CD4-positive, alpha-beta T cell treated with Interferon alpha-2 for 1 hour (primary cell): ENCODE measurements at regions not wholly inside any gene's neighbourhood (a gene's known extent, or its start where the extent isn't known, plus 50 kb on each side); places are given as distances from the start of the nearest gene placed in this dataset.

Experiments used
- DNase-seq, 2 donors: peaks; one replicate each; pipeline ENCODE4 v3.0.0-alpha.2; 2020 to 2022

DNA sequence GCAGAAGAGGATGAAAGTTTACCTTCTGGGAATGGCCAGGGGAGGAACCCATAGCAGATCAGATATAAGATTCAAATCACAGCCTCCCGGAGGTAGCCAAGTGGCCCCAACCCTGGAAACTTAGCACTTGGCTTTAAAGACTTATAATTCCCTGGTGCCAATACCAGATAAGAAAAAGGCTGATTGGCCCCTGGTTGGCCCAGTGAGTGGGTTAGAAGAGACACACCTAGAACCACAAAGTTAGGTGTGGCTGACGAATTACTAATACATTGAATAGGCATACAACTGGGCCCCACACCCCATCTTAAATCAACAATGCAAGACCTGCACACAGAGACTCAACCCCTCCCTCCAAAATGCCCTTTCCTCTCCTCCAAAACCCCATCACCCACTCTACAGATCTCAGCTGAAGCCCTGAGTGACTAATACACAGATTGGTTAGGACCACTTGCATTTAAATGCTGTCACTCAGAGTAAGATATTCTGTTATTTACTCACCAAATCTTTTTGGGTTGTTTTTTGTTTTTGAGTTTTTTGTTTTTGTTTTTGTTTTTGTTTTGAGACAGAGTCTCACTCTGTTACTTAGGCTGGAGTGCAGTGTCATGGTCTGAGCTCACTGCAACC lies 315.4 kb upstream of the JARID2 start:
- no peak for DNase-seq

DNA sequence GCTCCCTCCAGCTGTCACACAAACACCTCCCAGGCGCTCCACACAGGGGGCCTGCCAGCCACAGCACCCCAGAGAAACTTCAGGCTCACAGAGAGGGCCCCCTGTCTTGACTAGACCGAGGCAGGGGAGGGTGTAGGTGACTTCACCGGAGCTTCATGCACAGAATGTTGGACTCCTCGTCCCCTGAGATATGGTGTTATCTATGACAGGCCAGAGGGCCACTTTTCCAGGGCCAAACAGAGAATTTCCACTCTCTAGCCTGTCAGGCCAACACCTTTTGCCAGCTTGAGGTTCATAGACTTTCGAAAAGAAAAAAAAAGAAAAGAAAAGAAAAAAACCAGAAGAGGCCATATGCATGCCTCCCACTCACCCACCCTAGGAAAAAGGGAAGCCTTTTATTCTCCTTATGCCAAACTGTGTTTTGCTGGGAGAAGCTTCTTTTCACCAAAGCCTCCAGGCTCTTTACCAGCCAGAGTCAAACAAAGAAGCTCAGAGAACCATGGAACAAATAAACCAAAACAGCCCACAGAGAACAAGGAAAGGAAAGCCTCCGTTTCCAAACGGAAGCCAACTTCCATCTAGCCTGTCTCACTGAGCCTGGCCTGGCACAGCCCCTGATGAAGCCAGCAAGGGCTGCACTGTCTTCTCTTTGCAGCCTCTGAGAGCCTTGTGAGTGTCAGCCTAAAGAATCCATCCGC lies 313.2 kb upstream of the JARID2 start:
- DNase-seq: no peak

DNA sequence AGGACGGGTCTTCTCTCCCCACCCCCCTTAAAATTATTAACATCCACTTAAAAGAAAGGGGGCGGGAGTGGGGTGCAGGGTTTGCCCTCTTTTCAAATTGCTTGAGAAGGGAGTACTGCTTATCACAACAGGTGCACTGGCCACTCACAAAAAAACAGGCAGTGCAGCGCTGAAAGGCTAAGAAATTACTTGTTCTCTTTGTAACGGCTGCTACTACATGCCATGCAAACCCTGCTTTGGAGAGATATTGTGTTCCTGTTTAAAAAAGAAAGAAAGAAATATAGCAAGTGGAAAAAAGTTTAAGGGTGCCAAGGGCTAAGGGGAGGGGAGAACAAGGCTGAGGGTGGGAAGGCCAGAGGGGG lies 312.7 kb upstream of the JARID2 start:
- DNase-seq: no peak

DNA sequence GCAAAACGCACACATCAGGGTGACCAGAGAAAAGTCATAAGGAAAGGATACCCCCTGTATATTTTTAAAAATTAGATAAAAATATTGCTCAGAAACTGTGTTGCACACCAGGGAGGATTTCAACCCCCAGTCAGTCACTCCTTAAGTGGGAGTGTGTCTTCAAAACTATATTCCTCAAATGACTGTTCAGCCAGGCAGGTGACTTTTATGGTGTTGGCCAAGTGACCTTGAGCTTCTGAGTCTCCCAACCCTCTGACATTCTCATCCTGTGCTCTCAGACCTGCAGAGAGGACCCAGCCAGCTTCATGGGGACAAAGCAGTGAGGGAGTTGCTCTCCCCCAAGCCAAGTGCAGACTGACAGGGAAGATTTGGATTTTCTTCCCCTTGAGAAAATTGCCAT lies 311.9 kb upstream of the JARID2 start:
- no peak for DNase-seq

DNA sequence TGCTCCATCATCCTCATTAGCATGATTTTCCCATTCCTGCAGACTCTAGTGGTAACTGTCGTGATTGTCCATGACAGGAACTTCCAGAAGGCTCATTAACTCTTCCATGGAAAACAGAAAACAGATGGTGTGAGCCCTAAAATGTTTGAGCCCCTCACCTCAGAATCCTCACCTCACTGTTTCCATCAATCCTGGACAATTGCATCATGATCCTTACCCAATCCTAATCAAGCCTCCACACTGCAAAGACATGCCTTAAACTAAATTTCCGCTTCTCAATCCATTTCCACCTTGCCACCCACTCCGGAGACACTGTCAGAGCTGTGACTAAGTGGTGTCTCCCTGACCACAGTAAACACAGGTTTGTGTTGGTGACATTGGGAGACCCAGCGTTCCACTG lies 311.0 kb upstream of the JARID2 start:
- DNase-seq: no peak

DNA sequence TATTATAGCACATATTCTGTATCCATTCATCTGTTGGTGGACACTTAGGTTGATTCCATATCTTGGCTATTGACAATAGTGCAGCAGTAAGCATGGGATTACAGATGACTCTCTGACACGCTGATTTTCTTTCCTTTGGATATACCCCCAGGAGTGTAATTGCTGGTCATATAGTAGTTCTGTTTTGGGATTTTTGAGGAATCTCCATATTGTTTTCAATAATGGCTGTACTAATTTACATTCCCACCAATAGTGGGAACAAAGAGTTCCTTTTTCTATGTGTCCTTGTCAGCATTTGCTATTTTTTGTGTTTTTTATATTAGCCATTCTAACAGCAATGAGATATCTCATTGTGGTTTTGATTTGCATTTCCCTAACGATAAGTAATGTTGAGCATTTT lies 309.0 kb upstream of the JARID2 start:
- no peak for DNase-seq

DNA sequence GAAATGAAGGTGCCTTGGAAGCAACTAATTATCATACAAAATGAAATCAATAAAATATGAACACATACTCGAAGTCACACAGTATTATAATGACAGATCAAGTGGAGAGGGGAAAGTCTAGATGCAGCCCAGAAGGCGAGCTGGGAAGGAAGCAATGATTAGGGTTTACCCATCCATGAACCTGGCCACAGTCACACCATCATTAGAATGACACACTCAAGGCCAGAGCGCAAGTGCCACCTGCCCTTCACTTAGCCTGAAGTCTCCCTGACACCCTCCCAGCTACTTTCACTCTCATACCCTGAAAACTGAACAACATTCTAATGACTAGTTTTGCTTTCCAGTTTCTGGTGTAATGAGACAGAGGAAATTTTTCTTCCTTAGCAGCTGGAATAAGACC lies 302.8 kb upstream of the JARID2 start:
- no peak for DNase-seq

DNA sequence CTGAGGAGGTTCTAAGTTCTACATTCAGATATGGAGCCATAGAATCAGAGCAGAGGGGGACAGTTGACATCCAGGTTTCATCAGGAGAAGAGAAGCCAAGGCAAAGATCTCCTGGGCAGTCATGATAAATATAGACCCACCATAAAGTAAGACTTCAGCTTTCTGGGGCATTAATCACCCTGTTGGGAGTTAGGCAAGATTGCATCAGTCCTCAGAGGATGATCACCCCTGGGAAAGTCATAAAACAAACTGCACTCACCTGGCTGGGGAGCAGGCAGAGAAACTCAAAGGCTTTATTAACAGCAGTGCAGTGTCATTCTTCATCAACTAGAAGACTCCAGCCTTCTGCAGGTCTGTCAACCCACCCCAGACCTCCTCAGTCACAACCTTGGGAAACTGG lies 301.3 kb upstream of the JARID2 start:
- no peak for DNase-seq

DNA sequence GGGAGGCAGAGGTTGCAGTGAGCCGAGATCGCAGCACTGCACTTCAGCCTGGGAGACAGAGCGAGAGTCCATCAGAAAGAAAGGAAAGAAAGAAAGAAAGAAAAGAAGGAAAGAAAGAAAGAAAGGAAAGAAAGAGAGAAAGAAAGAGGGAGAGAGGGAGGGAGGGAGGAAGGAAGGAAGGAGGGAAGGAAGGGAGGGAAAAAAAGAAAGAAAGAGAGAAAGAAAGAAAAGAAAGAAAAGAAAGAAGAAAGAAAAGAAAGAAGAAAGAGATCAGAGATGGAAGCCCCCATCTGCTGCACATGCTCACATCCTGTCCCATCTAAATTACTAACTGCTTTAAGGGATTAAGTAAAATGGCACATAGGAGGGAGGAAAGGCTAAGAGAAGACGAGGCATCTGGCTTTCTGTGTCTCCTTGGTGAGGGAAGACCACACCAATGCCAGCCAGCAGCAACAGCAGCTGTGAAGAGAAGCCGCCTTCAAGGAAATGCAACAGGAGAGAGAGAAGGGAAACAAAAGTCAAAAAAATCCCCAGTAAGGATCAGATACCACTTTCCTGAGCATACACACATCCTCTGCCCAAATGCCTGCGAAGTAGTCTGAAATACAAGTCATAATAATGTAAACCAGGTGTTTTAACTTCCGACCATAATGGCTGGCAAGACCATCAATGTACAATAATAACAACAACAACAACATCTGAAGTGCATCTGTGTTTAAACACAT lies 300.2 kb upstream of the JARID2 start:
- no peak for DNase-seq

DNA sequence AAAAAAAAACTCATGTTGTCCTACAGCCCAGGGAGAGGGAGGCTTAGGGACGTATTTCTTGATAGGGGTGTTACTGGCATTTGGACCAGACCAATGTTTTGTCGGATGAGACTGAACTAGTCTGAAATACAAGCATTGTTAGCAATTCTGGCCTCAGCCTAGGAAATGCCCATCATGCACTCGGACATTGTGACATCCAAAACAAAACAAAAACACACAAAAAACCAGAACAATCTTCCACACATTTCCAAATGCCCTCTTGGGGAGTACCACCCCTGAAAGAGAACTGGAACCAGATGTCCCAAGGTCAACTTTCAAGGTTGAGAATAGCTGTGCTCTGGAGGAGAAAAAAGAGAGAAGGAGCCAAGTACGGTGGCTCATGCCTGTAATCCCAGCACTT lies 299.1 kb upstream of the JARID2 start:
- DNase-seq: no peak

DNA sequence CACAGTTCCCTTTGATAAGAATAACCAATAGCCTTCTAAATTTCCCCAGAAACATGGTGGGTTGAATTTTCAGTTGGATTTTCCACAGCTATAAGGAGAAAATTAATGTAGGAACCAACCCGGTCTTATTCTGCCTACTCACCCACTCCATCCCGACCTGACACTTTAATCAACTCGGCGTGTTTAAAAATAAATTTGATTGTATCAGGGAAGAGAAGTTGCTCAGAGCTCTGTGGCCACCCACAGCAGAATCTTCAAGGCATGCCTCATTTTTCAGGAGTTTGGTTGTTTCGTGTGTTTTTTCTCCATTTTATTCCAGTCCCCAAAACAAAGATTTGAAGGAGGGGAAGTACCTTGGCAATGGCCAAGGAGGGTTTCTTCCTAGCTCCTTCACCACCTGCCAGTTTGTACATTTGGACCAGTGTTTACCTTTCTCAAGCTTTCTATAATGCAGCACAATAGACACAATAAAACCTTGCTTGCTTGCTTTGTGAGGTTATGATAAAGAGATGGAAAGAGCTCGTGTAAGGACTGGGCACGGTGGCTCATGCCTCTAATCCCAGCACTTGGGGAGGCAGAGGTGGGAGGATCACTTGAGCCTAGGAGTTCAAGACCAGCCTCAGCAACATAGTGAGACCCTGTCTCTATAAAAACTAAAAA lies 297.2 kb upstream of the JARID2 start:
- no peak for DNase-seq

DNA sequence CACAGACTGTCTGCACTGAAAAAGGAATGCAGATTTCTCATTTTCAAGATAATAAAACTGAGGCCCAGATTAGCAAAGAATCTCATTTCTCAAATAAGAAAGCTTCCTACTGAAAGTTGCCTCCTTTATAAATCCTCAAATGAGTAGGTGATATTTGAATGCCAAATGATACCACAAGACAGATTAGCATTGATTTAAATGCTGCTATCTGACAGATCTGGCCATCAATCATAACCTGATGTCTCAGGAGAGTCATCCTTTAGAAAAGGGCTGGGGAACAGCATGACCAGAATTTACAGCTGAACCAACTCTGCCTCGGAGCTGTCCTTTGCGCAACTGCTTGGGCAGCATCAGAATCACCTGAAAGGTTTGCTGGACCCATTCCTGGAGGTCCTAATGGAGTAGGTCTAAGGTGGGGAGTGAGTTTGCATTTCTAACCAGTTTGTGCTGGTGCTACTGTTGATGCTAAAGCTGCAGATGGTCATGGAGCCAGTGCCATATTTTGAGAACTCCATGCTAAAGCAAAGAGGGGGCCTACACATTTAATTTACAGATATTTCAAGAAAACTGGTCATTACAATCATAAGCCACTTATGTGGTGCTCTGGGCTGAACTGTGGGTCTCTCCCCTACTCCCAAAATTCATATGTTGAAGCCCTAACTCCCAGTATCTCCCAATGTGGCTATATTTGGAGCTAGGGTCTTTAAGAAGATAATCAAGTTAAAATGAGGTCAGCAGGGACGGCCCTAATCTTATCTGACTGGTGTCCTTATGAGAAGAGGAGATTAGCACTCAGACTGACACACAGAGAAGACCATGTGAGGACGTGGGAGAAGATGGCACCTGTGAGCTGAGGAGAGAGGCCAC lies 295.5 kb upstream of the JARID2 start:
- DNase-seq: no peak

DNA sequence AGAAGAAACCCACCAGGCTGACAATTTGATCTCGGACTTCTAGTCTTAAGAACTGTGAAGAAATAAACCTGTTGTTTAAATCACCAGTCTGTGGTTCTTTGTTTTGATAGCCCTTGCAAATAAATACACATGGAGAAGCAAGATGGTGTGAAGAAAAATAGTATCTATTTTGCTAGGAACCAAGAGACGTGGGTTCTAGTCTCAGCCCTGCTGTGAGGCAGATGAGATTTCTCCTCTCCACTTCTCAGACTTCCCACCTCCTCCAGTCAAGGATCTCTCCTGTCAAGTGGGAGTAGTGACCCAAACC lies 294.9 kb upstream of the JARID2 start:
- DNase-seq: no peak

DNA sequence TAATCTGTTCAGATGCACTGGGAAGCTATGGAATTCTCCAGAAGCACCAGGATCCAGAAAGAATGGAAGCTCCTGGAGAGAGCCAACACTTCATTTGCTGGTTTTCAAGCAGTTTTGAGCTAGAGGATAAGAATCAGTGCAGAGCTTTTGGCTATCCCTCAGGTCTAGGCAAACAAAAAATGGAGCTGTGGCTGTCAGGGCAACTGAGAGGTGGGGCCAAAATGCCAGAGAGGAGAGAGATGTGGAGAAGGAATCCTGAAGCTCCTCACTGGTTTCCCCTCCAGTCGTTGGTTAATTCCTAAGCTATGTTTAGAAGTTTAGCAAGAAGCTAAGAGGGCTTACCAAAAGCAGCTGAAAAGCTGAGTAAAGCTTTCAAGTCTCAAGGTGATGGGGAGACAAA lies 294.2 kb upstream of the JARID2 start:
- DNase-seq: no peak

DNA sequence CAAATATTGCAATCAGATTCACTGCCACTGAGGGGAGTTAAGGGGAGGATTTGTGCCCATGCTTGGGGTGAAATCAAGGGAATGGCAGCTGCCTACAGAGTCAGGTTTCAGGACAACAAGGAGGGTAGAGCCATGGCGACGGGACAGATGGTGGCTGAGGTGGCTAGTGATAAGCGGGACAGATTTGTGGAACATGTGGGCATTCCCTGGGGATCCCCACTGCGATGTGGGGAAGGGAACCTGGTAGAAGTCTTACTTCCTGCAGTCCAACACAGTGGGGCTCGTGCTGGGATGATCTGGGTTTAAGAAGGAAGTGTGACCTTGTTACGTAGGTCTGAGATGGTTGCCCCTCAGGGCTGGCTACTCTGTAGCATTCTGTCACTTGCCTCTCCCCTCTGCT lies 292.0 kb upstream of the JARID2 start:
- no peak for DNase-seq

DNA sequence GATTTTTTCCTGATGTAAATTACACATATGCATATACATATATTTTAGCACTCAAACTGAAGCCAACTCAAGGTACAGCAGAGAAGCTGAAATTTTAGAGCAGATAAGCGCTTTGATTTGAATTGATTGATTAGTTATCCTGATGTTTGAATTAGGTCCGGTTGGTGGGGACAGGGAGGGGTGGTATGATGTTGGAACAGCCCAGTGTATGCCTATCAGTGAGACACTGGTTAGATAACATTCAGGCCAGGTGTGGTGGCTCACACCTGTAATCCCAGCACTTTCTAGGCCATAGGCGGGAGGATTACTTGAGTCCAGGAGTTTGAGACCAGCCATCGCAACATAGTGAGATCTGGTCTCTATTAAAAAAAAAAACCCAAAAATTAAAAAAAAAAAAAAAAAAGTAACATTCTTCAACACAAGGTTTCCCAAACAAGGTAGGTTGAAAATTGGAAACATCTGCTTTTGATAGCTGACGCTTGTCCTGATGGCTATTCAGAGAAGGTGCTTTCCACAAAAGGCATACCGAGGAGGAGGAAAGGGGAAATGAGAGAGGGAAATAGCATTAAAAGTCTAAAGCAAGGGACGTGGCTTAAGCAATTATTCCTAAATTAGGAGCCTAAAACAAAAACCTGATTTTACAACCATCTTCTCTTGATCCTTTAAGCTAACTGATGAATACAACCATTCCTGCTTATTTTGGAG lies 288.4 kb upstream of the JARID2 start:
- peak in 1 of 2 donors; percentile 2 for DNase-seq

DNA sequence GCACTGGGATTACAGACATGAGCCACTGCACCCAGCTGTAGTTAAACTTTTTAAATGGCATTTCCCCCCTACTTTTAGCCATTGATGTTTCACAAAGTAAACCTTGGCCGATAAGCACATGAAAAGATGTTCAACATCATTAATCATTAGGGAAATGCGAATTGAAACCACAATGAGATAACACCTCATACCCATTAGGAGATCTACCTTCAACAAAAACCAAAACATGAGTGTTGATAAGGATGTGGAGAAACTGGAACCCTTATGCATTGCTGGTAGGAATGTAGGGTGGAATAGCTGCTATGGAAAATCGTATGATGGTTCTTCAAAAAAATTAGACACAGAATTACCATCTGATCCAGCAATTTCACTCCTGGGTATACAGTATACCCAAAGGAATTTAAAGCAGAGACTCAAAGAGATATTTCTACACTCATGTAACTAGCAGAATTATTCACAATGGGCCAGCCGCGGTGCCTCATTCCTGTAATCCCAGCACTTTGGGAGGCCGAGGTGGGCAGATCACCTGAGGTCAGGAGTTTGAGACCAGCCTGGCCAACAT lies 286.5 kb upstream of the JARID2 start:
- no peak for DNase-seq

DNA sequence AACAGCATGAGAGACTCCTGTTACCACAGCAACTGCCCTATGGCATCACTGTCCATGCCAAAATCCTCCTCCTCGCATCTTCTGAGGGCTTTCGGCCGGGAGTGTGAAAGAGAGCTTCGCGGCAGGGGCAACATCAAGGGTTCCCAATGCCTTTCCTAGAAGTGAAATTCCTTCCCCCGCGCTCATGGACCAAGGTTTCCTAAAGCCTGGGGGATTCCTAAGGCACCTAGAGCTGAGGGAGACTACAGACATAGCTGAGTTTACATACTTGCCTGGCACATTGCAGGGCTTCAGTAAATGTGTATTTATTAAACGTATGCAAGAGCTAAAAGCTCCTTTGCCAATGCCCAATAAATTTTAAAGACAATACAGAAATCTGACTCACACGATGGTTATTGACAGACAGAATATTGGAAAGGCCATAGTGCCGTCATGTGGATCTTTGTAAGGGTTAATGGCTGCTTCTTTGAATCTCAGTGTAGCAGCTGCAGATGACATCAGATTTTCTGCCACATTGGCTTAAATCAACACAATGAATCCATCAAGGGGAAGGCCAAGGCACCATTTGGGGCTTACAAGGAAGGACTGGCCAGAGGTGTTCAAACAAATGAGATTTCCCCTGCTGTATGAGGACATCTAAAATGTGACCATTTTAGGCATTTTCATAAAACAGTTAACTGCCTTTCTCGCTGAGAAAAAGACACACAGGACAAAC lies 281.2 kb upstream of the JARID2 start:
- no peak for DNase-seq

DNA sequence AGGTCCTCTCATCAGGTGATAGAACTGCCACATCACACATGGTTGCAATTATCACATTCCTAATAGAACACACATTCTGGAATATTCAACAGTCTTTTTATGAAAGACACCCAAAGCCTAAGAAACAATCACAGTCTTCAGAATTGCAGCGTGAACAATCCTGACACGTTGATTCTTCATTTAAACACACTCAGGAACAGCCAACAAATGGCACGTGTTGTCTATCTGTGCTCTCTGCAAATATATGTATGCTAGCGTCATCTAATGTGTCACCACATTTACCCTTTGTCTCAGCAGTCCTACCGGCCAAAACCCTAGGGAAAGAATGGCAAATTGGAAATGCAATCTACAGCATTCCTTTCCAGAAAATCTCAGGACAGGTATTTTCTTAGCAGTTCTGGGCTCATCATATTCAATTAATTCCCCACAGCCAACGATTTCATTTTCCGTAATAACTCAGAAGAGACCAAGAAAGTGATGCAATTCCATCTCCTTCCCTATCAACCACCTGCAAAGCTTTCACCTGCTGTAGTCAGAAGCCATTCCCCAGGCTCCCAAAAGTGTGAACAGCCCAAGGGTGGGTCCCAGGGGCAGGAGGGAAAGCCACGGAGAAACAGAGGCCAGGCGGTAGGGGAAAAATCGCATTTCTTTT lies 280.3 kb upstream of the JARID2 start:
- DNase-seq: no peak

DNA sequence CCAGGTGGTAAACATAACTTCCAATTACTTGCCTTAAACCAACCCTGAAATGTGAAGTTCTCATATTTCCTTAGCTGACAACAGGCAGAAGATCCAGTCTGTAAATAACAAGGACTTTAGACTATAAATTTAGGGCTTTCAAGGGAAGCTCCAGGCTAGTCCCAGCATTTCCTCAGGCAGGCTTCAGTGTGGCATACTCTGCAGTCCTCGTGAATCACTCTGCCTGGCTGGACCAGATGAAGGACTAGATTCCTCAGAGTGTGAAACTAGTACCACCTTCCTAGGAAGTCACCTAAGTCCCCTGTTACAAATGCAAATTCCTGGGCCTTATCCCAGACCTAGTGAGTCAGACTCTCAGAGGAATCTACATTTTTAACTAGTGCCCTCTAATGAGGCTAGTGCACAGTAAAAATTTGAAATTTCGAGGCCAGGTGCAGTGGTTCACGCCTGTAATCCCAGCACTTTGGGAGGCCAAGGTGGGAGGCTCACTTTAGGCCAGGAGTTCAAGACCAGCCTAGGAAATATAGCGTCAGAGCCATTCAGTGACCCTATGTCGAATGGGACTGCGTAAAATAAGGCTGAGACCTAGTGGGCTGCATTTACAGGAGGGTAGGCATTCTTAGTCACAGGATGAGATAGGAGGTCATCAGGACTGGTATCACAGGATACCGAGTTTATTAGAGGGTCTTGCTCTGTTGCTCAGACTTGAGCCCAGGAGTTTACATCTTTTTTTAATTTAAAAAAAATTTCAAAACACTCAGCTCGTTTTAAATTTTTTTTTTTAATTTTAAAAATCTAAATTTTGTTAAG lies 279.6 kb upstream of the JARID2 start:
- no peak for DNase-seq
